HG02798 (cell line): ENCODE measurements at regions not wholly inside any gene's neighbourhood (a gene's known extent, or its start where the extent isn't known, plus 50 kb on each side); places are given as distances from the start of the nearest gene placed in this dataset.
"Not testable (repeated sequence)": the region's sequence is repeated elsewhere in the genome, so short reads cannot be mapped to it uniquely, and the experiment has no call there.

Experiments used
- ATAC-seq: cut with Tn5 transposase; IDR thresholded peaks from one replicate; pipeline ENCODE4 v1.9.1; 2021; ENCODE audit warnings: mild to moderate bottlenecking; ENCODE audit not compliant: unreplicated experiment, poor library complexity

- no peak for ATAC-seq
These were observed 184.6 kb downstream of the AEBP2 start for GRCh38 chr12:19623751-19624399.

- ATAC-seq, result no peak
These were observed 185.2 kb downstream of the AEBP2 start for GRCh38 chr12:19624491-19624890.

- not testable (repeated sequence) for ATAC-seq
These were observed 186.3 kb downstream of the AEBP2 start for GRCh38 chr12:19625551-19625950.

DNA sequence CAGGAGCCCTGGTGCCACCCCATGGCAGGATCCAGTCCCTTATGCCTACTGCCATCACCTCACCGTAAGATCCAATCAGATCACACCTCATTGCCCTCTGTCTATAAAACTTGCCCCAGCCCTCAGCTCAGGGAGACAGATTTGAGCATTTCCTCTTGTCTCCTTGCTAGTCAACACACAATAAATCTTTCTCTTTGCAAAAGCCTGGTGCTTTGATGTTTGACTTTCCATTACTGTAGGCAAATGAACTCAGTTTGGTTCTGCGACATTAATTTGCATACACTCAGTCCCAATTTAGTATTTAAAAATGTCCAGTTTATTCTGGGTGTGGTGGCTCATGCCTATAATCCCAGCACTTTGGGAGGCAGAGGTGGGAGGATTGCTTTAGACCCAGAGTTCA lies 188.4 kb downstream of the AEBP2 start:
- no peak for ATAC-seq

DNA sequence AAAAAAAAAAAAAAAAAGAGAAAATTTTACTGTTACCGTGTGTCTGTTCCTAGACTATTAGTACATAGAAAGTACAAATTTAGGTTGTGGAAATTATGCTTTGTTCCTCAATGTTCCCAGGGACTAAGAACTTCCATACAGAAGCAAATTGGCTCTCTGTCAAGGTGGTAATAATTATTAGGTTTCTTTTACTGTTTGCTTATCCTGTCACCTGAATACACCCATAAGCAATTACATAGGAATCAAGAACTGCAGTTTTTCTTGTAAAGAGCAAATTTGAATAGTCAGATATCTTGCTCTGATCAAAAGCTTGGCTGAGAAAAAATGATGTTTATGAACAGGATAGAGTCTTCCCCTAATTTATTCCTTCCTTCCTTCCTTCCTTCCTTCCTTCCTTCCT lies 191.2 kb downstream of the AEBP2 start:
- no peak for ATAC-seq

DNA sequence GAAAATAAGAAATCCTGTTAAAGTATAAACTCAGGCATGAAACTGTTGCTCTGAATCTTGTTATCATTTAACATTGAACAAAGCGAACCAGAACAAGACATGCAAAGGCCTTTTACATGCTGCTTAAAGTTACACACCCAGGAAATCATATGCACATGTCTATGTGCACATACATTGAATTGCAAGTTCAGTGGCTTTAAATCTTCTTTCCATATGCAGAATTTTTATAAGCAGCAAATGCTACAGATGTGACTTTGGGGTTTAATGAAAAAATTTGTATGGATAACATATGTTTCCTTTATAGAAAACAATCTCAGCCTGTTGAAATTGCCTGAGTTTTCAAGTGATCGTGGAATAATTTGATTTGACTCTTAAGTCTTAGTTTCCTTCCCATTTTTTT lies 193.9 kb downstream of the AEBP2 start:
- no peak for ATAC-seq

DNA sequence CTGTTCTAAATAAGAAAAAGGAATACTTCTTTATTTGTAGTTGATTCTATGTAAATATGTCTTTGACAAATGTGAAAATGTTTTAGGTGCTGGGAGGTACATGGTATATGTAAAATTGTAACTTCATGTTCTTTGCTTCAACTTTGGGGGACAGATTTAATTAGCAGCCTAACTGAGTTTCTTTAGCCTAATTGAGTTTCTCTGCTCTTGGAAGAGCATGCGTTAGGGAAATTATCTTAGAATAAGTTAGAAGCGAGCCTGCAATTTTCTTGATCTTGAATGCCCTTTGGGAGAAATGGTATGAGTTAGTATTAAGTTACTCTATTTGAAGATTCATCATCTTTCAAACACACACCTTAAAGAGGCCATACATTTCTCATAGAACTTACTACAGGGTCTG lies 194.3 kb downstream of the AEBP2 start:
- ATAC-seq, result no peak

GRCh38 chr12:19639781-19640415 lies 200.6 kb downstream of the AEBP2 start:
- ATAC-seq, result no peak

- ATAC-seq, result no peak
These were observed 202.2 kb downstream of the AEBP2 start for GRCh38 chr12:19641235-19642080.

GRCh38 chr12:19642345-19642744 lies 203.1 kb downstream of the AEBP2 start:
- ATAC-seq, result no peak

DNA sequence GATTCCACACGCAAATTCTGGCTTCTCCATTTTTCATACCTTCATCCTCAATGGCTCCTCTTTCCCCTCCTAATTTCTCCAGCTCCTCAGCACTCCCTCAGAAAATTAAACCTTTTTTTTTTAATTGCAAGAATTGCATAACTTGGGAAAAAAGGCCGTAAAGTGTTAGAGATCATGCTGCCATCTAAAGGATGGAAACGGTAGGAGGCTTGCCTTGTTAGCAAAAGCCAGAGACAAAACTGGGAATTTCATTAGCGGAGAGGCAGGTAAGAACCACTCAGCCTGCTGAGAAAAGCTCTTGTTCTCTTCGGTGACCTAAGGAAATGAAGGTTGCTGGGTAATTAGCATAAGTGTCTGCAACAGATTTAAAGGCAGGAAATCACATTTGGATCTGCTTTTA lies 204.3 kb downstream of the AEBP2 start:
- ATAC-seq, result no peak

- no peak for ATAC-seq
These were observed 205.3 kb downstream of the AEBP2 start for GRCh38 chr12:19644571-19644970.

GRCh38 chr12:19645823-19646222 lies 206.5 kb downstream of the AEBP2 start:
- ATAC-seq, result no peak

DNA sequence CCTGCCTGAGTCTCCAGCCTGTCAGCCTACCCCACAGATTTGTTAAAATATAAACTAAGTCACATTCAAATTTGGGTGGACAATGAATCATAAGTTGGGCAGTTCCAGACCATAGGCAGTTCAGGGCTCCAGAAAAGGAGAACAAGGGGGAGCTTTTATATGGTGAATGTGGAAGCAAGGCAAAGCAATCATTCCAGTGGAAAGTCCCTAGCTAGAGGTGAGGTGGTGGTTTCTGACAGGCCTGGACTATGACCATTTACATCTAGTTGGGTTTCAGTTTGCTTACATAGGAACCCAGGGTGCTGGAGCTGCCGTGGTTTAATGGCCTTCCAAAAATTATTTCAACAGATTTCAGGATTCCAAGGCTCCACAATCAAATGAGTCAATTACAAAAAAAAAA lies 207.3 kb downstream of the AEBP2 start:
- ATAC-seq, result no peak

DNA sequence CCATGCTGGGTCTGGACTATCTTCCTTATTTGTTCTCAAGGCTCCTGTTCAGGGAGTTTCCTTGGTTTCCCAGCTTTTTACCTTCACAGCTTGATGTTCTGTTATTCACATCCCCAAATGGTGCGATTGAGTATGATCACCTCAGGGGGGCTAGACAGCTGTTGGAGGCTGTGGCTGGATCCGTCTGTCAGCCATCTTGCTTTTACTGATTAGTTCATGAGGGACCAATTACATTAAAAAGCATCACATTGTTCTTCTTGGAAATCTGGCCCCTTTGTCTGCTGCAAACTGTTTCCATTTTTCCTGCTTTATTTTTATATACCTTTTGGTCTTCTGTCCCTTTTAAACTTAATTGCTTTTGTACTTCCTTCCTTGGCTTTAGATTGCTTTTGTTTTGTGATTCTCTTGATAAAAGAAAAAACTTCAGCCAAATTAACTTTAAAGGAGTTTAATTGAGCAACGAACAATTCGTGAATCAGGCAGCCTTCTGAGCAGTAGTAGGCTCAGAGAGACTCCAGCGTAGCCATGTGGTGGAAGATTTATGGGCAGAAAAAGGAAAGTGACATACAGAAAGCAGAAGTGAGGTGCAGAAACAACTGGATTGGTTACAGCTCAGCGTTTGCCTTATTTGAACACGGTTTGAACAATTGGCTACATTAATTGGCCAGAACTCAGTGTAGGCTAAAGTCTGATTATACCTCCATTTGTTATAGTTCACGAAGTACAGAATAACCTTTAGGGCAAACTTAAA lies 208.7 kb downstream of the AEBP2 start:
- ATAC-seq, result no peak

DNA sequence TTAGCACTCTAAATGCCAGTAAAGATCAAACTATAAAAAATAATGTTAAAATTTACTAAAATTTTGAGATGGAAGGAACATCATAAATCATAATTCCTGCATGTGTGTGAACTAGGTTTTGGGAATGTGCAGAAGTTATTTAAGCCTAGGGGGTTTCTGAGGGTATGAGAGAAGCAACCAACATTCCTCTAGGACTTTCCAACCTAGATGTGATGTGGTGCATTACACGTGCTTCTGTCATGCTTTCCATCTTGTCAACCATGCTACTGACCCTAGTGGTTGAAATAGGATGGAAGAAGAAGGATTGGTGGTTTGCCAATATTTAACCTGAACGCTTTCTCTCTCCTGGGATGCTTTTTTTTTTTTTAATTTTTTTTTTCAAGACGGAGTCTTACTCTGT lies 209.3 kb downstream of the AEBP2 start:
- no peak for ATAC-seq

GRCh38 chr12:19652386-19652785 lies 213.1 kb downstream of the AEBP2 start:
- no peak for ATAC-seq

DNA sequence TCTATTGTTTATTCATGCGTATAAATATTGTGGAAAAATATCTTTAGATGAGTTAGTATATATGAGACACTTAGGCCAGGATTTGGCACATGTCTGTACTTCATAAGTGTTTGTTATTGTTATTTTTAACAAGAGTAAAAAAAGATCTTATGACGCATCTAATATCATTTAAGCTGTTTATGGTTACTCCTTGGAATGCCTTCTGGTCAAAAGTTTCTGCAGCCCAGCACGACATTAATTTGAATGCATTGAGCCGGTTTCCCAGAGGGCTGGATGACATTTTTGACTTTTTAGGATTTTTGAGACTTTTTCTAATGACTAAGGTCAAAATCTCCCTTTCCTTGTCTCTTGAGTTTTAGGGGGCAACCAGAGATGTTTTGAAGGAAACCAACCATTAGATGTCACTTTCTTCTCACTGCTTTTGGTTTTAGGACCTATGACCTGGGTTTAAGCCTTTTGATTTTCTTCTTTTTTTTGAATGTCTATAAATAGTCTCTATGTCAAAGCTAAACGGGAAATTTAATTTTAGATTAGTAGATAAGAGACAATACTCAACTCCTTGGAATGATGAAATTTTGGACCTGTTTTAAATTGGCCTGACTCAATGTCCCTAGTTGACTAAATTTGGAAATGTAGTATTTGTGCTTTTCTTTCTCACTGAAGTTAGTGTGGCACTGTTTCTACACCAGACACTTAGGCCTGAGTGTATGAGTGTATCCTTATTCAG lies 215.5 kb downstream of the AEBP2 start:
- no peak for ATAC-seq

DNA sequence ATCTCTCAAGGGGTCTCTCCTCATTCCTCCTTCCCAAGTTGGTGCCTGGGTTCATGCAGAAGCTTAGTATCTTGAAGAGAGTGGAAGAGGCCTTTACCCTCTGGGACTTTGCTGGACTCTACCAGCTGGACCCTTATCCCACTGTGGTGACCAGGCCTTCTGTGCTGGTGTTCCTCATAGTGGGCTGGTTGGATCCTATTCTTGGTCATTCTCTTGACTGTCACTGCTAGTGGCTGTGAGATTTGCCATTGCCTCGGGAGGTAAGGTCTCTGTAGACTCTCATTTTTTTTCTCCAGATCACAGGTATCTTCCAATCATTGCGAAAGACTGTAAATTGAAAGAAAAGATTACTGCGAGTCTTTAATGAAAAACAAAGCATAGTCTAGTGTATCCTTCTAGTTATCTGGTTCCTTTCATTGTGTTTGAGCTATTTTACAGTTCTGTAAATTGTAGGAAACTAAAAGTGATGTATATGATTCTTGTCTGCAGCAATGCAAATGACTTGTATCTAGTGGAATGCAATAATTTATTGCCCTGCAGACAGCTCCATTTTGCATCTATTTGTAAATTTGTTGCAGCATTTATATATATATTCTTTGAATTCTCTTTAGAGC lies 217.9 kb downstream of the AEBP2 start:
- ATAC-seq, result no peak

GRCh38 chr12:19657732-19658130 lies 218.4 kb downstream of the AEBP2 start:
- ATAC-seq, result no peak
